ENCODE measurements at regions not wholly inside any gene's neighbourhood (a gene's known extent, or its start where the extent isn't known, plus 50 kb on each side); places are given as distances from the start of the nearest gene placed in this dataset.
"Not testable (repeated sequence)": the region's sequence is repeated elsewhere in the genome, so short reads cannot be mapped to it uniquely, and the experiment has no call there.

- DNase-seq: no peak
- in situ Hi-C loops (cut with HindIII; ENCODE audit: low pct_ligation_motif_present, low pct_unique_long_range_greater_than_20kb, low sequenced_read_pairs): no loop called here
These were observed 202.4 kb upstream of the HMCN1 start for GRCh38 chr1:185531838-185532237.

GRCh38 chr1:185530215-185530614 is 204.0 kb upstream of the HMCN1 start:
- in situ Hi-C loops (cut with HindIII; ENCODE audit: low pct_ligation_motif_present, low pct_unique_long_range_greater_than_20kb, low sequenced_read_pairs): no loop called here
- DNase-seq: no peak

- in situ Hi-C loops (cut with HindIII; ENCODE audit: low pct_ligation_motif_present, low pct_unique_long_range_greater_than_20kb, low sequenced_read_pairs): no loop called here
- no peak for DNase-seq
These were observed 204.5 kb upstream of the HMCN1 start for GRCh38 chr1:185529673-185530072.

GRCh38 chr1:185528084-185528676 is 206.0 kb upstream of the HMCN1 start:
- in situ Hi-C loops (cut with HindIII; ENCODE audit: low pct_ligation_motif_present, low pct_unique_long_range_greater_than_20kb, low sequenced_read_pairs): no loop called here

GRCh38 chr1:185526344-185527307 is 207.6 kb upstream of the HMCN1 start:
- in situ Hi-C loops (cut with HindIII; ENCODE audit: low pct_ligation_motif_present, low pct_unique_long_range_greater_than_20kb, low sequenced_read_pairs): no loop called here
- no peak for DNase-seq

More at GRCh38 chr1:185528084-185528676, 206.0 kb upstream of the HMCN1 start:
- no peak for DNase-seq

GRCh38 chr1:185520188-185520920 is 203.3 kb upstream of the IVNS1ABP start:
- no peak for DNase-seq

GRCh38 chr1:185517808-185518419 is 200.9 kb upstream of the IVNS1ABP start:
- in situ Hi-C loops (cut with HindIII; ENCODE audit: low pct_ligation_motif_present, low pct_unique_long_range_greater_than_20kb, low sequenced_read_pairs): no loop called here
- DNase-seq: no peak

More at GRCh38 chr1:185520188-185520920, 203.3 kb upstream of the IVNS1ABP start:
- in situ Hi-C loops (cut with HindIII; ENCODE audit: low pct_ligation_motif_present, low pct_unique_long_range_greater_than_20kb, low sequenced_read_pairs): no loop called here

- in situ Hi-C loops (cut with HindIII; ENCODE audit: low pct_ligation_motif_present, low pct_unique_long_range_greater_than_20kb, low sequenced_read_pairs); DNase-seq: not testable (repeated sequence)
These were observed 200.3 kb upstream of the IVNS1ABP start for GRCh38 chr1:185517301-185517700.

- in situ Hi-C loops (cut with HindIII; ENCODE audit: low pct_ligation_motif_present, low pct_unique_long_range_greater_than_20kb, low sequenced_read_pairs): no loop called here
These were observed 198.7 kb upstream of the IVNS1ABP start for GRCh38 chr1:185515696-185516095.

GRCh38 chr1:185514311-185514710 is 197.3 kb upstream of the IVNS1ABP start:
- DNase-seq: no peak
- in situ Hi-C loops (cut with HindIII; ENCODE audit: low pct_ligation_motif_present, low pct_unique_long_range_greater_than_20kb, low sequenced_read_pairs): no loop called here

More at GRCh38 chr1:185515696-185516095, 198.7 kb upstream of the IVNS1ABP start:
- no peak for DNase-seq

- in situ Hi-C loops (cut with HindIII; ENCODE audit: low pct_ligation_motif_present, low pct_unique_long_range_greater_than_20kb, low sequenced_read_pairs): no loop called here
- DNase-seq: no peak
These were observed 195.4 kb upstream of the IVNS1ABP start for GRCh38 chr1:185512442-185512841.

GRCh38 chr1:185501099-185501498 is 184.1 kb upstream of the IVNS1ABP start:
- in situ Hi-C loops (cut with HindIII; ENCODE audit: low pct_ligation_motif_present, low pct_unique_long_range_greater_than_20kb, low sequenced_read_pairs): no loop called here
- DNase-seq: no peak

GRCh38 chr1:185500001-185500626 is 183.1 kb upstream of the IVNS1ABP start:
- peak; percentile 4 for DNase-seq
- in situ Hi-C loops (cut with HindIII; ENCODE audit: low pct_ligation_motif_present, low pct_unique_long_range_greater_than_20kb, low sequenced_read_pairs): no loop called here

- DNase-seq: no peak
- in situ Hi-C loops (cut with HindIII; ENCODE audit: low pct_ligation_motif_present, low pct_unique_long_range_greater_than_20kb, low sequenced_read_pairs): no loop called here
These were observed 181.2 kb upstream of the IVNS1ABP start for GRCh38 chr1:185498207-185498606.

- in situ Hi-C loops (cut with HindIII; ENCODE audit: low pct_ligation_motif_present, low pct_unique_long_range_greater_than_20kb, low sequenced_read_pairs): no loop called here
- DNase-seq: no peak
These were observed 180.1 kb upstream of the IVNS1ABP start for GRCh38 chr1:185497177-185497576.

- in situ Hi-C loops (cut with HindIII; ENCODE audit: low pct_ligation_motif_present, low pct_unique_long_range_greater_than_20kb, low sequenced_read_pairs): no loop called here
- no peak for DNase-seq
These were observed 178.9 kb upstream of the IVNS1ABP start for GRCh38 chr1:185495898-185496297.

- no peak for DNase-seq
- in situ Hi-C loops (cut with HindIII; ENCODE audit: low pct_ligation_motif_present, low pct_unique_long_range_greater_than_20kb, low sequenced_read_pairs): no loop called here
These were observed 178.0 kb upstream of the IVNS1ABP start for GRCh38 chr1:185495007-185495406.

- in situ Hi-C loops (cut with HindIII; ENCODE audit: low pct_ligation_motif_present, low pct_unique_long_range_greater_than_20kb, low sequenced_read_pairs): no loop called here
These were observed 175.2 kb upstream of the IVNS1ABP start for GRCh38 chr1:185492089-185492825.

More at GRCh38 chr1:185492089-185492825, 175.2 kb upstream of the IVNS1ABP start:
- no peak for DNase-seq
